IMR-90 (cell line): ENCODE measurements at regions not wholly inside any gene's neighbourhood (a gene's known extent, or its start where the extent isn't known, plus 50 kb on each side); places are given as distances from the start of the nearest gene placed in this dataset.

Experiments used
- ATAC-seq: fragments of 200-7000 bp; cut with Tn5 transposase; 2 replicates; pipeline ENCODE4 v1.9.1; 2020; ENCODE audit warnings: low read depth, mild to moderate bottlenecking, moderate library complexity
- BruUV-seq: library from RNA; stranded (reverse); fragments of 400-500 nt; replicated peaks from 2 replicates; lab custom pipeline; 2021; lab: Mats Ljungman, UMichigan
- CTCF ChIA-PET: fragments of 300-600 bp; formaldehyde crosslinking; extraction: SDS; loops from one replicate; lab custom pipeline; 2021; ENCODE audit warnings: antibody characterized with exemption; lab: Yijun Ruan, JAX
- POLR2A ChIA-PET: fragments of 300-600 bp; sonication (Branson Sonifier 250); formaldehyde crosslinking; loops from one replicate; lab custom pipeline; 2022; ENCODE audit warnings: antibody characterized with exemption; ENCODE audit not compliant: unreplicated experiment; lab: Charles Lee
- DNase-seq: peaks from one replicate; pipeline ENCODE4 v3.0.0; 2013
- H2AFZ ChIP-seq: replicated peaks from 2 replicates; pipeline ENCODE3; 2013; ENCODE audit warnings: low read length, mild to moderate bottlenecking; ENCODE audit not compliant: poor library complexity
- H2AK5ac ChIP-seq: 2 replicates; pipeline ENCODE4 v1.6.1; 2013; ENCODE audit warnings: low read depth, low read length, inconsistent platforms
- H2AK9ac ChIP-seq: replicated peaks from 2 replicates; pipeline ENCODE3; 2013; ENCODE audit warnings: mild to moderate bottlenecking, low read depth, low read length, moderate library complexity; ENCODE audit not compliant: poor library complexity
- H2BK120ac ChIP-seq: 2 replicates; pipeline ENCODE4 v1.6.1; 2013; ENCODE audit warnings: low read depth, low read length, inconsistent platforms
- H2BK15ac ChIP-seq: 3 replicates; pipeline ENCODE4 v1.6.1; 2013; ENCODE audit warnings: low read depth, low read length, inconsistent platforms
- H2BK20ac ChIP-seq: 2 replicates; pipeline ENCODE4 v1.6.1; 2013; ENCODE audit warnings: low read depth, mild to moderate bottlenecking, inconsistent platforms, low read length, moderate library complexity
- H2BK5ac ChIP-seq: 2 replicates; pipeline ENCODE4 v1.6.1; 2013; ENCODE audit warnings: mild to moderate bottlenecking, low read depth, low read length, inconsistent platforms; ENCODE audit not compliant: poor library complexity, severe bottlenecking
- H3K14ac ChIP-seq: replicated peaks from 2 replicates; pipeline ENCODE4 v1.6.1; 2013; ENCODE audit warnings: low read depth, low read length, inconsistent platforms
- H3K18ac ChIP-seq: 2 replicates; pipeline ENCODE4 v1.6.1; 2013; ENCODE audit warnings: low read depth, low read length, control low read depth
- H3K23ac ChIP-seq: 2 replicates; pipeline ENCODE4 v1.6.1; 2013; ENCODE audit warnings: low read depth, low read length, inconsistent platforms
- H3K27ac ChIP-seq: 2 replicates; pipeline ENCODE4 v1.5.1; 2013; ENCODE audit warnings: mild to moderate bottlenecking, control low read depth, low read length; ENCODE audit not compliant: insufficient read depth
- H3K27me3 ChIP-seq: 2 replicates; pipeline ENCODE4 v1.6.1; 2013; ENCODE audit warnings: low read length; ENCODE audit not compliant: control insufficient read depth, insufficient read depth
- H3K36me3 ChIP-seq: 2 replicates; pipeline ENCODE4 v1.6.1; 2013; ENCODE audit warnings: low read length, mixed read lengths; ENCODE audit not compliant: control insufficient read depth, insufficient read depth
- H3K4ac ChIP-seq: 2 replicates; pipeline ENCODE4 v1.6.1; 2013; ENCODE audit warnings: low read depth, low read length, inconsistent platforms
- H3K4me1 ChIP-seq: 2 replicates; pipeline ENCODE4 v1.6.1; 2013; ENCODE audit warnings: low read length, mixed read lengths; ENCODE audit not compliant: control insufficient read depth, insufficient read depth
- H3K4me2 ChIP-seq: 2 replicates; pipeline ENCODE4 v1.6.1; 2013; ENCODE audit warnings: low read depth, mild to moderate bottlenecking, control low read depth, low read length, moderate library complexity
- H3K4me3 ChIP-seq: 2 replicates; pipeline ENCODE4 v1.5.1; 2013; ENCODE audit warnings: low read depth, mild to moderate bottlenecking, control low read depth, low read length, moderate library complexity; ENCODE audit not compliant: insufficient read depth
- H3K56ac ChIP-seq: 2 replicates; pipeline ENCODE4 v1.6.1; 2013; ENCODE audit warnings: low read length, inconsistent platforms; ENCODE audit not compliant: insufficient read depth; ENCODE audit errors: extremely low read depth
- H3K79me1 ChIP-seq, 2 experiments: 2 replicates each; pipeline ENCODE4 v1.6.1; 2013; ENCODE audit warnings: low read length in 2 of 2, inconsistent platforms in 1 of 2, low read depth in 1 of 2
- H3K9ac ChIP-seq: 2 replicates; pipeline ENCODE4 v1.6.1; 2013; ENCODE audit warnings: low read depth, low read length, control low read depth
- H3K9me1 ChIP-seq: 2 replicates; pipeline ENCODE4 v1.6.1; 2013; ENCODE audit warnings: low read length, inconsistent platforms; ENCODE audit not compliant: insufficient read depth
- H3K9me3 ChIP-seq: 2 replicates; pipeline ENCODE4 v1.6.1; 2013; ENCODE audit warnings: low read length; ENCODE audit not compliant: control insufficient read depth, insufficient read depth
- H4K20me1 ChIP-seq: 2 replicates; pipeline ENCODE4 v1.6.1; 2013; ENCODE audit warnings: low read length, inconsistent platforms; ENCODE audit not compliant: insufficient read depth
- H4K5ac ChIP-seq: 2 replicates; pipeline ENCODE4 v1.6.1; 2013; ENCODE audit warnings: mild to moderate bottlenecking, low read depth, low read length, control low read depth
- H4K8ac ChIP-seq, 2 experiments: 2 replicates each; pipeline ENCODE4 v1.6.1; 2013; ENCODE audit warnings: low read depth in 2 of 2, low read length in 2 of 2, control low read depth in 1 of 2, inconsistent platforms in 1 of 2
- H4K91ac ChIP-seq: 2 replicates; pipeline ENCODE4 v1.6.1; 2013; ENCODE audit warnings: low read depth, low read length, inconsistent platforms; ENCODE audit not compliant: insufficient read depth
- BHLHE40 ChIP-seq: fragments of 150-350 bp; IDR thresholded peaks from 2 replicates; pipeline ENCODE4 v1.6.1; 2016; ENCODE audit warnings: mild to moderate bottlenecking, low read depth, low read length
- FOS ChIP-seq: fragments of 150-350 bp; IDR thresholded peaks from 2 replicates; pipeline ENCODE4 v1.6.1; 2016; ENCODE audit warnings: low read depth, low read length
- SMC3 ChIP-seq: fragments of 150-350 bp; IDR thresholded peaks from 2 replicates; pipeline ENCODE4 v1.6.1; 2016; ENCODE audit warnings: low read depth, mild to moderate bottlenecking, antibody characterized with exemption, low read length, moderate library complexity
- USF2 ChIP-seq: fragments of 150-350 bp; IDR thresholded peaks from 2 replicates; pipeline ENCODE4 v1.6.1; 2017; ENCODE audit warnings: mild to moderate bottlenecking, antibody characterized with exemption, low read length, low read depth
- WGBS, 2 experiments: methylation state at CpG; one replicate each; pipeline versions ENCODE4 v1.1.5 to v1.1.7; 2013; ENCODE audit warnings: missing lambda C conversion rate in 2 of 2; ENCODE audit not compliant: insufficient read length in 1 of 2; ENCODE audit errors: extremely low coverage in 2 of 2; 5-methylcytosine and 5-hydroxymethylcytosine counted together
- dilution Hi-C: fragments of 300-500 bp; cut with HindIII; formaldehyde crosslinking; loops from one replicate; pipeline ENCODE4 v1.14.3; 2018; ENCODE audit warnings: low sequenced_read_pairs; ENCODE audit not compliant: unreplicated experiment
- in situ Hi-C: fragments of 300-500 bp; cut with MboI; formaldehyde crosslinking; loops from 3 replicates; pipeline ENCODE4 v1.14.3; 2019; ENCODE audit warnings: low sequenced_read_pairs, inconsistent platforms, mixed read lengths
- intact Hi-C: fragments of 100-400 bp; cut with micrococcal nuclease; formaldehyde crosslinking; loops from 2 replicates; pipeline ENCODE4 v1.10.0; 2022

GRCh38 chr12:28780096-28780495, 369.0 kb upstream of the FAR2 start:
- Histone ChIP-seq H2BK15ac (no peak overlapping the region), H3K9ac (no peak overlapping the region), H4K20me1 (no peaks in the 10 kb centered on the region), H3K4me2 (no peak overlapping the region), H2BK20ac (no peak overlapping the region), H2AFZ (no peak overlapping the region), H4K8ac (no peak overlapping the region), H4K91ac (no peak overlapping the region), H3K14ac (no peak overlapping the region), H3K9me1 (no peaks in the 10 kb centered on the region), H3K27me3 (no peaks in the 10 kb centered on the region), H3K4me1 (no peaks in the 10 kb centered on the region), H3K23ac (no peak overlapping the region), H2AK9ac (no peak overlapping the region), H3K56ac (no peak overlapping the region), H2BK120ac (no peak overlapping the region), H3K4ac (no peak overlapping the region), H3K18ac (no peak overlapping the region), H2AK5ac (no peak overlapping the region), H4K5ac (no peak overlapping the region), H2BK5ac (no peak overlapping the region), H3K79me1 (no peaks in the 10 kb centered on the region), H3K9me3 (no peaks in the 10 kb centered on the region), H3K36me3 (no peaks in the 10 kb centered on the region), H3K27ac (no peak overlapping the region), H3K4me3 (no peak overlapping the region)
- intact Hi-C loops = no loop called here
- CTCF ChIA-PET = interaction anchor here (0.5 to 0.9 kb wide), 4 partner anchors 9 to 1045 kb away, joined by 3 to 5 read pairs (median 4); no protein-coding TSS in a partner anchor
- in situ Hi-C loops = no loop called here
- BruUV-seq = no TSS peak
- TF ChIP-seq FOS = peak; percentile 46; the same call in 1 of the 2 replicates
- 0 out of 2 replicates have a peak, but pooled peaks have one; percentile 13 for TF ChIP-seq BHLHE40
- TF ChIP-seq USF2 = peak; percentile 67
- no peak for TF ChIP-seq SMC3
- ATAC-seq = peak; percentile 42
- no CpG with 5 or more reads among the region's 2 CpGs for WGBS, 2 experiments
- dilution Hi-C loops = no loop called here
- POLR2A ChIA-PET = no interaction called here
- DNase-seq = peak; percentile 81
